OCI-LY1 (cell line): ENCODE measurements at regions not wholly inside any gene's neighbourhood (a gene's known extent, or its start where the extent isn't known, plus 50 kb on each side); places are given as distances from the start of the nearest gene placed in this dataset.

Source experiments
- H2AFZ ChIP-seq: fragments of 200-600 bp; sonication (generic), shearing (Covaris generic); 2 replicates; pipeline ENCODE4 v1.6.0; 2014; ENCODE audit warnings: antibody characterized with exemption, mild to moderate bottlenecking, low read length
- H3F3A ChIP-seq: fragments of 200-600 bp; sonication (generic), shearing (Covaris generic); 2 replicates; pipeline ENCODE4 v1.6.0; 2014; ENCODE audit warnings: mild to moderate bottlenecking, antibody characterized with exemption, low read length, moderate library complexity; ENCODE audit not compliant: insufficient read depth
- H3K27ac ChIP-seq: fragments of 200-600 bp; sonication (generic); 2 replicates; pipeline ENCODE4 v1.5.1; 2014; ENCODE audit warnings: low read length, mixed run types, mild to moderate bottlenecking, low read depth; ENCODE audit not compliant: poor library complexity, severe bottlenecking
- H3K27me3 ChIP-seq: fragments of 200-600 bp; sonication (generic); 2 replicates; pipeline ENCODE4 v1.6.0; 2014; ENCODE audit warnings: antibody characterized with exemption, mild to moderate bottlenecking, low read length, moderate library complexity; ENCODE audit not compliant: insufficient read depth
- H3K36me3 ChIP-seq: fragments of 200-600 bp; sonication (generic); 2 replicates; pipeline ENCODE4 v1.6.1; 2014; ENCODE audit warnings: mild to moderate bottlenecking, antibody characterized with exemption, low read length, moderate library complexity, mixed read lengths; ENCODE audit not compliant: insufficient read depth
- H3K4me1 ChIP-seq: fragments of 200-600 bp; sonication (generic); 2 replicates; pipeline ENCODE4 v1.5.1; 2014; ENCODE audit warnings: mild to moderate bottlenecking, low read length, moderate library complexity; ENCODE audit not compliant: insufficient read depth, severe bottlenecking
- H3K4me2 ChIP-seq: fragments of 200-600 bp; sonication (generic), shearing (Covaris generic); 2 replicates; pipeline ENCODE4 v1.6.1; 2014; ENCODE audit warnings: low read length
- H3K4me3 ChIP-seq: fragments of 200-600 bp; sonication (generic); 2 replicates; pipeline ENCODE4 v1.5.1; 2014; ENCODE audit warnings: low read length, low read depth, mild to moderate bottlenecking, mixed read lengths; ENCODE audit not compliant: poor library complexity, severe bottlenecking
- H3K79me2 ChIP-seq: fragments of 200-600 bp; shearing (Covaris generic); 2 replicates; pipeline ENCODE4 v1.6.1; 2016; ENCODE audit warnings: mixed run types, low read length, mixed read lengths; ENCODE audit not compliant: insufficient read depth
- H3K9ac ChIP-seq: fragments of 200-600 bp; sonication (generic), shearing (Covaris generic); 2 replicates; pipeline ENCODE4 v1.6.1; 2014; ENCODE audit warnings: mild to moderate bottlenecking, low read length, mixed read lengths
- H3K9me2 ChIP-seq: fragments of 200-600 bp; sonication (generic), shearing (Covaris generic); 2 replicates; pipeline ENCODE4 v1.6.1; 2014; ENCODE audit warnings: low read depth, mild to moderate bottlenecking, low read length, mixed read lengths
- H3K9me3 ChIP-seq: fragments of 200-600 bp; shearing (Covaris generic); 2 replicates; pipeline ENCODE4 v1.6.1; 2014; ENCODE audit warnings: low read length, mixed read lengths
- H4K20me1 ChIP-seq: fragments of 200-600 bp; sonication (generic), shearing (Covaris generic); 2 replicates; pipeline ENCODE4 v1.6.0; 2016; ENCODE audit warnings: mild to moderate bottlenecking, low read length; ENCODE audit not compliant: insufficient read depth
- EZH2 ChIP-seq: fragments of 200-600 bp; sonication (generic), shearing (Covaris generic); IDR thresholded peaks from 2 replicates; pipeline ENCODE4 v1.8.0; 2017; ENCODE audit warnings: borderline replicate concordance, mixed run types, mild to moderate bottlenecking, antibody characterized with exemption, low read length, moderate library complexity, mixed read lengths
- TF ChIP-seq, protein P1 (sequence below): fragments of 200-600 bp; sonication (generic), shearing (Covaris generic); IDR thresholded peaks from 2 replicates; pipeline ENCODE4 v1.5.1; 2017; ENCODE audit warnings: mild to moderate bottlenecking, antibody characterized with exemption, low read length, moderate library complexity, mixed read lengths

DNA sequence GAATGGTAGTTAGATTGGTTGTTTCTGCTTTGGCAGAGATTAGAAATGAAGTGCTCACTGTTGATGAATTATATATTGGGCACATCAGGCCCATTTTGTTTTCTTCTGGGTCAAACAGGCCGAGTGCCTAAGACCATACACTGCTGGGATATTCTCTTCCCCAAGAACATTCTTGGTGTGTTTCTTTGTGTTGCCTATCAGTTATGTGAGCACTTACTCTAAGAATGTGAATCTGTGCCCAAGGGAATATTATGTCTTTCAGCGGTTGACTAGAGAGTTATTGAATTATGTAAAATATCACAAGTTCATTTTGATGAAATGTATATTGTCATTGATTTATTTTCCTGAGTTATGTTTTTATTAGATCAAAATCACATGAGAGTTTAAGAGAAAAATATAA lies 255.5 kb upstream of the SMIM30 start:
- no peak overlapping the region for H3K27ac ChIP-seq
- H3K4me3 ChIP-seq: no peak overlapping the region

DNA sequence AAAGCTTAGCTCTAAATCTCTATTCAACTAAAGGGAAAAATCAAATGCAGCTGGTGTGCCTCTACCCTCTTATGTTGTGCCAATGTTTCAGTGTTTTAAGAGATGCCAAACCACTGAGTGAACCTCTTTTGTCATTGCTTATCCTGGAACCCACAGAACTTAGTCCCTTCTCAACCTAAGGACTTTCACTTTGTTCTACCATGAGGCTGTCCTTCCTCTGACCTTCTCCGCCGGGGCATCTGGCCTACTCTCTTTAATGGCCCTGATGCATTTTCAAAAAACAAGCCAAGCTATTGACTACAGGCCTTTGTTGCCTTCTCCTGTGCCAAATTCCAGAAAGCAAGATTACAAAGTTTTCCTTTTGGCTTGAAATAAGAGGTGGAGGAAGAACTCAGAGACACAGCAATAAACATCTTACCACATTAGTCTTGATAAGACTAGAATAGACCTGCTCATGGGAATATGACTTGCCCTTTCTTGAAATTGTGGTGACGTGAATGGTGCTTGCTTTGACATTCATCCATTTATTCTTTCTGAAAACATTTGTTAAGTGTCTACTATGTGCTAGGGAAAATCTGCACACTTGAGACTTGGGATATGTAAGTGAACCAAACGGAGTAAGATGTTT lies 253.2 kb upstream of the SMIM30 start:
- Histone ChIP-seq H3K27ac (no peak overlapping the region), H3K27me3 (no peaks in the 10 kb centered on the region), H3K9me3 (no peaks in the 10 kb centered on the region), H3F3A (no peaks in the 10 kb centered on the region), H3K4me3 (no peak overlapping the region), H4K20me1 (no peaks in the 10 kb centered on the region), H3K36me3 (no peaks in the 10 kb centered on the region), H3K4me2 (no peak overlapping the region), H3K79me2 (no peaks in the 10 kb centered on the region), H3K4me1 (no peaks in the 10 kb centered on the region), H3K9ac (no peak overlapping the region), H2AFZ (no peak overlapping the region), H3K9me2 (no peaks in the 10 kb centered on the region)
- no peak for TF ChIP-seq EZH2
- TF ChIP-seq, protein P1, sequence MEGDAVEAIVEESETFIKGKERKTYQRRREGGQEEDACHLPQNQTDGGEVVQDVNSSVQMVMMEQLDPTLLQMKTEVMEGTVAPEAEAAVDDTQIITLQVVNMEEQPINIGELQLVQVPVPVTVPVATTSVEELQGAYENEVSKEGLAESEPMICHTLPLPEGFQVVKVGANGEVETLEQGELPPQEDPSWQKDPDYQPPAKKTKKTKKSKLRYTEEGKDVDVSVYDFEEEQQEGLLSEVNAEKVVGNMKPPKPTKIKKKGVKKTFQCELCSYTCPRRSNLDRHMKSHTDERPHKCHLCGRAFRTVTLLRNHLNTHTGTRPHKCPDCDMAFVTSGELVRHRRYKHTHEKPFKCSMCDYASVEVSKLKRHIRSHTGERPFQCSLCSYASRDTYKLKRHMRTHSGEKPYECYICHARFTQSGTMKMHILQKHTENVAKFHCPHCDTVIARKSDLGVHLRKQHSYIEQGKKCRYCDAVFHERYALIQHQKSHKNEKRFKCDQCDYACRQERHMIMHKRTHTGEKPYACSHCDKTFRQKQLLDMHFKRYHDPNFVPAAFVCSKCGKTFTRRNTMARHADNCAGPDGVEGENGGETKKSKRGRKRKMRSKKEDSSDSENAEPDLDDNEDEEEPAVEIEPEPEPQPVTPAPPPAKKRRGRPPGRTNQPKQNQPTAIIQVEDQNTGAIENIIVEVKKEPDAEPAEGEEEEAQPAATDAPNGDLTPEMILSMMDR: no peak

More for the DNA sequence above, 255.5 kb upstream of the SMIM30 start:
- Histone ChIP-seq H2AFZ (no peak overlapping the region), H3F3A (no peaks in the 10 kb centered on the region), H4K20me1 (no peaks in the 10 kb centered on the region), H3K4me1 (no peaks in the 10 kb centered on the region), H3K27me3 (no peaks in the 10 kb centered on the region), H3K9me2 (no peaks in the 10 kb centered on the region), H3K79me2 (no peaks in the 10 kb centered on the region), H3K4me2 (no peak overlapping the region), H3K36me3 (no peaks in the 10 kb centered on the region), H3K9me3 (no peaks in the 10 kb centered on the region), H3K9ac (no peak overlapping the region)
- TF ChIP-seq, protein P1: no peak
- no peak for TF ChIP-seq EZH2

DNA sequence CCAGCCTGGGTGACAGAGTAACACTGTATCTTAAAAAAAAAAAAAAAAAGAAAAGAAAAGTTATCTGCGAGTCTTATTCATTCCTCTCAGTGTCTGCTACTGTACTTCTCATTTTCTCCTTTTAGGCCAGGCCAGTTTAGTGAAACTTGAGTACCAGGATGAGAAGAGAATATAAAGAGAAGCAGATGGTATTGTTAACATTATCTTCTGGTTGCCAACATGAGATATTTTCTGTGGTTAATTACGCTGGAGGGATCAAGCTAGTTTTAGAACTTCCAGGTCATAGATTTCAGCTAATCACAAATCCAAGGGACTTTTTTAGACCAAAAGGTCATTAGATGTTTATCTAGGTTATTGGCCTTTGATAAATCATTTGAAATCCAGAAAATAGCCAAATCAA lies 252.6 kb upstream of the SMIM30 start:
- no peak overlapping the region for H3K4me3 ChIP-seq
- no peak overlapping the region for H3K27ac ChIP-seq
- no peaks in the 10 kb centered on the region for H3K9me3 ChIP-seq
- no peak overlapping the region for H3K9ac ChIP-seq
- no peaks in the 10 kb centered on the region for H4K20me1 ChIP-seq
- no peaks in the 10 kb centered on the region for H3K36me3 ChIP-seq
- no peaks in the 10 kb centered on the region for H3K27me3 ChIP-seq
- H3K4me2 ChIP-seq: no peak overlapping the region
- H3K4me1 ChIP-seq: no peaks in the 10 kb centered on the region
- H3K9me2 ChIP-seq: no peaks in the 10 kb centered on the region
- H3F3A ChIP-seq: no peaks in the 10 kb centered on the region
- TF ChIP-seq, protein P1: no peak
- TF ChIP-seq EZH2: no peak
- no peak overlapping the region for H2AFZ ChIP-seq
- no peaks in the 10 kb centered on the region for H3K79me2 ChIP-seq
